Fibroblast of gingiva (primary cell): ENCODE measurements at regions not wholly inside any gene's neighbourhood (a gene's known extent, or its start where the extent isn't known, plus 50 kb on each side); places are given as distances from the start of the nearest gene placed in this dataset.
"Not testable (repeated sequence)": the region's sequence is repeated elsewhere in the genome, so short reads cannot be mapped to it uniquely, and the experiment has no call there.

Source experiments
- DNase-seq: peaks from one replicate; pipeline ENCODE4 v3.0.0-alpha.2; 2011; ENCODE audit warnings: low read depth

DNA sequence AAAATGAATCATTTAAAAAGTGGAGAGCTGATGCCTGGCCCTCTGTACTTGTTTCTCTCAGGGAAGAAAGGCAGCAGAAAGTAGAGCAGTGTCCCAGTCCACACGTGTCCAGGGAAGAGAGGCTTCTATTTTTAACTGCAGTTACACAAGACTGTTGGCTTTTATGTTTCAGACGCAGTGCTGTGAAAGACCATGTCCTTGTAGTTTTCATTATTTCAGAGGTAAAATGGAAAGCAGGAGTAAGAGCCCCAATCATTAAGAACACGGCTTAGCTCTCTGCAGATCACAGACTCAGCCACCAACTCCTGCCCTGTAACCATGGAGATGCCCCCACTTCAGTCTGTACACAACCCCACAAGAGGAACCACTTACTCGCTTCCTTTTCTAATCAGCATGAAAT lies 336.3 kb downstream of the DAD1 start:
- DNase-seq, result no peak

DNA sequence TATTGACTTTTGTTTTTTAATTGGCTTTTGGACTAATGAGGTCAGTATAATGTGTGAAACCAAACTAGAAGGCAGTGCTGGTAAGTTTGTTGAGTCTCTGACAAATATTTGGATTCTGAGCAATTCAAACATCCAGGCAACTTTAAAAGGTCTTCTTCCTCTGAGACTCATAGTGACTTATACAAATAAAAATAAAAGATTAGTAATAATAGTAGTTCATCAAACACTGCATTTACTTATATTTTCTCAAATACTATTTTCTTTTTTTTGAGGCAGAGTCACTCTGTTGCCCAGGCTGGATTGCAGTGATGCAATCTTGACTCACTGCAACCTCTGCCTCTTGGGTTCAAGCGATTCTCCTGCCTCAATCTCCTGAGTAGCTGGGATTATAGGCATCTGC lies 337.9 kb downstream of the DAD1 start:
- DNase-seq, result no peak

DNA sequence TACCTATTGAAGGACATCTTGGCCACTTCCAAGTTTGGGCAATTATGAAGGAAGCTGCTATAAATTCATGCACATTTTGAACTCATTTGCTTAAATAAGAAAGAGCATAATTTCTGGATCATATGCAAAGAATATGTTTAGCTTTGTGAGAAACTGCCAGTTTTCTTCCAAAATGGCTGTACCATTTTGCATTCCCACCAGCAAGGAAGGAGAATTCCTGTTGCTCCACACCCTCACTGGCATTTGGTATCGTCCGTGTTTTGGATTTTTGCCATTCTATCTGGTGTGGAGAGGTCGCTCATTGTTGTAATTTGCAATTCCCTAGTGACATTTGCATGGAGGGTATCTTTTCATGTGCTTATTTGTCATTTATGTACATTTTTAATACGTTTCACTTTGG lies 339.3 kb downstream of the DAD1 start:
- no peak for DNase-seq

DNA sequence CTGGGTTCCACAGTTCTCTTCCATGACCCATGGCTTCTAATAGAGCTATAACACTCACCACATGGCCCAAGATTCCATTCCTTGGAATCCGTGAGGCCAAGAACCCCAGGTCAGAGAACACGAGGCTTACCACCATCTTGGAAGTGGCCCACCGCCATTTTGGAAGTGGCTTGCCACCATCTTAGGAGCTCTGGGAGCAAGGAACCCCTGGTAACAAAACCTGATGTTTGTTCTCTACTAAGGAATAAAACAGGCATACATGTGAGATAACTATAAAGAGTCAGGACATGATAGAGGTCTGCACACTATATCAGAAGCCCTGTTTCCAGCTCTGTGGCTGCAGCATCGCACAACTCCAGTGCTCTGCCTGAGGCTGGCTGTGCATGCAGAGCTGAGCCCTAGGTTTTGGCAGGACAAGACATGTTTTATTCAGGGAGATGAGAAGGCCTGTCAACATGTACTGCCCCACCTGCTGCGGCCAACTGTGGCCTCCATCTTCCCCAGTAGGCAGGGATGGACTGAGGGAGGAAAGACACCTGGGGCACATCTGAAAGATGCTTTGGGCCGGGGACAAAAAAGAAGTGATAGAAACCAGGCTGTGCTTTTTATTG lies 344.9 kb downstream of the DAD1 start:
- no peak for DNase-seq

DNA sequence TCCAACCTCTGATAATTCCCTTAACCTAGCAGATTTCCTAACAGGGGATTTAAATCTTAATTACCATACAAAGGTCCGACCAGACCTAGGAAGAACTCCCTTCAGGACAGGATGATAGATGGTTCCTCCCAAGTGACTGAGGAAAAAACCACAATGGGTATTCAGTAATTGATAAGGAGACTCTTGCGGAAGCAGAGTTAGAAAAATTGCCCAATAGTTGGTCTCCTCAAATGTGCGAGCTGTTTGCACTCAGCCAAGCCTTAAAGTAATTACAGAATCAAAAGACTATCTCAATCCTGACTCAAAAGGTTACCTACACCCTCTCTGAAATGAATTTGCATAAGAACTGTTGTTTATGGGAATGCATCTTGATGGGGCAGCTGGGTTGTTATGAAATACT lies 350.7 kb downstream of the DAD1 start:
- not testable (repeated sequence) for DNase-seq

DNA sequence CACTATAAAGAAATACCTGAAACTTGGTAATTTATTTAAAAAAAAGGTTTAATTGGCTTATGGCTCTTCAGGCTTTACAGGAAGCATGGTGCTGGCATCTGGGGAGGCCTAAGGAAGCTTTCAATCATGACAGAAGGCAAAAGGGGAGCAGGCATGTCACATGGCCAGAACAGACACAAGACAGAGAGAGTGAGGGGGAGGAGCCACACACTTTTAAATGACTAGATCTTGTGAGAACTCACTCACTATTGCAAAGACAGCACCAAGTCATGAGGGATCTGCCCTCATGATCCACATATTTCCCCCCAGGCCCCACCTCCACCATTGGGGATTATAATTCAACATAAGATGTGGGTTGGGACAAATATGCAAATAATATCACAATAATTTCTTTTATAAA lies 355.6 kb downstream of the DAD1 start:
- no peak for DNase-seq

DNA sequence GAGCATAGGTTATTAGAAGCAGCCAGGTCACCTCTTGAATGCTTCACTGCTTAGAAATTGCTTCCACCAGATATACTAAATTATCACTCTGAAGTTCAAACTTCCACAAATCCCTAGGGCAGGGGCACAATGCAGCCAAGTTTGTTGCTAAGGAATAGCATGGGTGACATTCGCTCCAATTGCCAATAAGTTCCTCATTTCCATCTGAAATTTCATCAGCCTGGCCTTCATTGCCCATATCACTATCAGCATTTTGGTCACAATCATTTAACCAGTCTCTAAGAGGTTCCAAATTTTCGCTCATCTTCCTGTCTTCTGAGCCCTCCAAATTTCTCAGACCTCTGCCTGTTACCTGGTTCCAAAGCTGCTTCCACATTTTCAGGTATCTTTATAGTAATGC lies 356.1 kb downstream of the DAD1 start:
- DNase-seq, result no peak

DNA sequence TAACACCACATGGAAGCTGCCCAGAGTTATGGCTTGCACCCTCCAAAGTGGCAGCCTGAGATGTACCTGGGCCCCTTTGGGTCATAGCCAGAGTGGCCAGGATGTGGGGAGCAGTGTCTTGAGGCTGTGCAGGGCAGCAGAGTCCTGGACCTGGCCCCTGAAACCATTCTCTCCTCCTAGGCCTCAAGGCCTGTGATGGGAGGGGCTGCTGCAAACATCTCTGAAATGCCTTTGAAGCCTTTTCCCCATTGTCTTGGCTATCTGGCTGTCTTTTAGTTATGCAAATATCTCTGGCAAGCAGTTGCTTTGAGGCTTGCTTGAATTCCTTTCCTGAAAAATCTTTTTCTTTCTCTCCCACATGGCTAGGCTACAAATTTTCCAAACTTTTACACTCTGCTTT lies 356.5 kb downstream of the DAD1 start:
- no peak for DNase-seq

DNA sequence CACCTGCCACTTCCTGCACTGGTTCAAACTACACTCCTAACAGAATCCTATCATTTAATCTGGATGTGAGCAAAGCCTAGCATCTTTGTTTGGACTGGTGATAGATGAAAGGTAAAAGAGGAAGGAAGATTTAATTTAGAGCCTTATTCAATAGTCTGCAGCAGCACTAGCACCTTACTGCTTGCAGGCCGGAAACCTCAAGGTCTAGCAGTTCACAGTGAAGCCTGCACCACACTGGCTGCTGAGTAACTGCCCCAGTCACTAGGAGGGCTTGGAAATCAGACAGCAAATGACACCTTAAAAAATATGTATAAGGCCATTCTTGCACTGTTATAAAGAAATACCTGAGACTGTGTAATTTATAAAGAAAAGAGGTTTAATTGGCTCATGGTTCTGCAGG lies 358.0 kb downstream of the DAD1 start:
- DNase-seq, result no peak

DNA sequence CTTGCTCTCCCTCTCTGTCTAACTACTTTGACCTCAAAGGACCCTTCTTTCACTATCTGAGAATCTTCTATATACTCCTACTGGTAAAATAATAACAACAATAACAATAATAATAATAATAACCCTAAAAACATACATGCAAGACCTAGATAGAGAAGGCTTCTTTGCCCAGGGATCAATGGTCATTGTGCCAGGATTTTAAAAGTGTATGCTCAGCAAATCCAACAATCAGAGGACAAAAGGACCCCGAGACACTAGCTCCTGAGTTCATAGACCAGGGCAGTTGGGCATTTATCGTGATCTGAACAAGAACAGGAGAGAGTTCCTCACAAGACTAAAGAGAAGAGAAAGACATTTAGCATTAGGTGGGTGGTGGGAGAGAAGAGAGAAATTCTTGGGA lies 358.5 kb downstream of the DAD1 start:
- no peak for DNase-seq

DNA sequence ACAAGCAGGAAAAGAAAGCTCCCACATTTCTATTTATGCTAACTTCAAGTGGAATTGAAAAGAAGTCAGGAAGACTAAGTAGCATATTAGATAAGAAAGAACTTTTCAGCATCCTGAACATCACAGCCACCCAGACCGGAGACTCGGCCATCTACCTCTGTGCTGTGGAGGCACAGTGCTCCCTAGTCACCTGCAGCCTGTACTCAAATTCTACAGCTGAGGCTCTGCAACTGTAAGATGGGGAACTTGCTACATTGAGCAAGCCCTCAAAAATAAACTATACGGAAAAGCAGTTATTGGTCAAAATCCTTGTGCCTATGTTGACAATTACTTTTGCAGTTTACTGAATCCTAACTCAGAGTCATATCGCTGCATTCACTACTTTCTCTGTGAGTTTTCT lies 361.9 kb downstream of the DAD1 start:
- DNase-seq, result no peak

DNA sequence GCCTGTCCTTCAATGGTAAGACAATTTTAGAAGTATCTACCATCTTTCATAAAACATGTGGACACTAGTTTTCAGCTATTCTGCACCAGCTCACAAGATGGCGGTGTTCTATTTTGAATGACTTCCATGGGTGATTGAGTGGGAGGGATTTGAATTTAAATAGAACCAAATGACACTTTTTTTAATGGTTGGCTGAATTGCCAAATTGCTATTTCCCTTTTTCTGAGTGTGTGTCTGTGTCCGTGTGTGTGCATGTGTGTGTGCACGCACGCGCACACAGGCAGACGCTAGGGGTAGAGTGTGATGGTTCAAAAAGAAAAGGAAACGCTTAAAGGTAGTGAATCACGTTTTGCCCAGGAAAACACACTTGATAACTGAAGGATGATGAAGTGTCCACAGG lies 362.6 kb downstream of the DAD1 start:
- no peak for DNase-seq

DNA sequence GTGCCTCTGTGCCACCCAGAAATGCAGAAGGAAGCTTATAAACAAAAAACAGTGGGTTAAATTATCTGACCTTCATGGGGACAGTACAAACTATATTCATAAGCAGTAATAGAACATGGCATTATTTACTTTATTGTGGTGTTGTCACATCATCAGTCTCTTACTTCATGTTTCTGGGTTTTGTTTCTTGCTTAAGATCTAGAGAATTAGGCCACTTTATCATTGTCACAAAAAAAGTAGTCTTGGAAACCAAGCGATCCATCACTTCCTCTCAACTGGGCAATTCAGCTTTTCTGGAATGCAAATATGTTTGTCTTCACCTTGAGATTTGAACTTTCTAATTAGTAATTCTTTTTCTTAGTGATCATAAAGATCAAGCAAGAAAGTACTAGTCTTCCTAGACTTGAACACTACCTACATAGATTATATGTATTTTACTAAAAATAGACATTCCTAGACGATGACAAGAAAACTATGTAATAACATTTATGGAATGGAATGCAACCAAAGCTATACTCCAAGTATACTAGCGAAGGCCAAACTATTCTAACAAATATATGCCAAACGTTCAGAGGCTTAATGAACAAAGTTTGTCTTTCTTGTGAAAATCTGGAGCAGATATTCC lies 363.4 kb downstream of the DAD1 start:
- no peak for DNase-seq

DNA sequence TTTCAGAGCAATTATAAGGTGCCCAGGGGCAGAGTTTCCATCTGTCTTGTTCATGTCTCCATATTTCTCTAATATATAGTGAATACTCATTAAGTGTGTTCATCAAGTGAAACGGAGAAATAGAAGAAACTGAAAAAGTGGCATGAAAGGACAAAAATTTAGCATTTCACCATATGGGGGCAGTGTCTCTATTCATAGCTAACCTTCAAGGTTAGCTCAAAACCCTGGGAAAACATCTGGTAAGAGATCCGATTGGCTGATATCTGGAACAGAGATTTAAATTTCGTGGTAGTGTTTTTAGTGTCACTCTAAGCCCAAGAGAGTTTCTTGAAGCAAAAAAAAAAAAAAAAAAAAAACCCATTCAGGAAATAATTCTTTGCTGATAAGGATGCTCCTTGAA lies 367.5 kb downstream of the DAD1 start:
- DNase-seq, result no peak

DNA sequence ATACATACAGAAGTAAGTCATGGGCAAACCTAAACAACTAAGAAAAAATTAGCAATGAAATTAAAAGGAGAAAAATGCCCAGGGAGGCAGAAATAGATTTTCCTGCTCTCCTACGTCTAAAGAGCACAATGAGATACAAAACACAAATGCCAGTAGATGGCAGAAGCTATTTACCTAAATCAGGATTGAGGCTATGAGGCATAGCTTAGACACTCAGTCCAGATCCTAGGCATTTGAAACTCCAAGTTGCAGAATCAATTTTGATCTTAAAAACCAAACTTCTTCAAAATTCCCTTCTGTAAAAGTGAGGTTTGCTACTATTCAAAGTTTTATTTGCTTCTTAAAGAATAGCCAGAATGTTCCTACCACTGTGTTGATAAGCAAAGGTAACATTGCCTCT lies 368.6 kb downstream of the DAD1 start:
- no peak for DNase-seq

DNA sequence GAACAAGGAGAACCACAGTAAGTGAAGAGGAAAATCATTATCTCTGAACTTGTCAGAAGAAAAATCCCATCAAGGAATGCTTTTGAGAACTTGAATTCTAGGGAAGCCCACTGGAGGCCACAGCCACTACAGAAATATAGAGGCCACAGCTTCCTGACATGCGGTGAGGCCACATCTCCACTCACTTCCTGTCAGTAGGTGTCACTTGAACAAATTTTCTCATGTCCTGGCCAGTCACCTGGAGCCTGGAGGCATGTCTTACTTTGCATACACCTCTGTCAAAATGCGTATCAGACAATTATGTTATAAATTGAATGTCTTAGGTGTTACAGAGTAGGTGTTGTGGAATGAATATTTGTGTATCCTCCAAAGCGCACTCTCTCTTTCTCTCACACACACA lies 370.3 kb downstream of the DAD1 start:
- no peak for DNase-seq

DNA sequence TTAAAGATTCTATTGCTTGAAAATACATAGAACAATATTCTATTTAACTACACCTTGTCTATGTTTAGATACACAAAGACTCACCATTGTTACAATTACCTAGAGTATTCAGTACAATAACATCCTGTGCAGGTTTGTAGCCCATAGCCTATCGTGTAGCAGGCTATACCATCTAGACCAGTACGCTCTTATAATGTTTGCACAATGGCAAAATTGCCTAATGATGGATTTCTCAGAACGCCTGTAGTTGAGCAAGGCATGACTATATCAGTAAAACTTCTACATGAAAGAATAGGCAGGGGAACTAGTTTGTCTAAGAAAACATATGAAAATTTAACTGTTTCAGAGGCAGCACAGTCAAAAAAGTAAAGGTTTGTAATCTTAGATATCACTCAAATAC lies 375.9 kb downstream of the DAD1 start:
- no peak for DNase-seq

DNA sequence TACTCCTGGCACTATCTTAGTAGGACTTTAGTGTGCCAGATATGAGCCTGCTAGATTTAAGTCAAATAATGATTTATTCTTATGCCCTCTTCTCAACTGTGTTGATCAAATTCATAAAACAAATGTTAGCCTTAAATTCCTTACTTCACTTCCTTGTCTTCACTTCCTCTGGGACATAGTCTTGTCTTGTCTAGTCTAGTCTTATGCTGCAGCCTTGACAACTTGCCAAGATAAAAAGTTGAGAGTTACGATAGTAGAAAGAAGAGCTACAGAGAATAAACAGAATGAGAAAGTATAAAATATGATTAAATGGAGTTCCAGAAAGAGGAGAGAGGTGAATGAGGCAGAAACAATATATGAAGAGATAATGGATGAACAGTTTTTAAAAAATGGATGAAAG lies 378.1 kb downstream of the DAD1 start:
- DNase-seq, result no peak

DNA sequence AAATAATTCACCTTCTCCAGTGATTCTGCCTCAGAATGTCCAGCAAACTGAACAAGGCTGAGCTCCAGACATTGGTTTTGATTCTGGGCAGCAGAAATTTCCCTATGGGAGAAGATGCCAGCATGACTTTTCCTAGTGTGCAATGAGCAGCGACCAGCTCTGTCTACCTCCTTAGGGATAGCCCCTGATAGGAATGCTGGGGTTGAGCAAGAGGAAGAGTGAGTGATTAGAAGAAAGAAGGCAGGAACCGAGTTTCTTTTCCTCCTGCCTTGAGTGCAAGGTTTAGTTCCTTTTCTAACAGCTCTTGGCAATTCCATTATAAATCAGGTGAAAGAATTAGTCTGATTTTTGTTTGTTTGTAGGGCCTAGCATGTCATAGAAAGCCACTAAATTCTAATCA lies 379.0 kb downstream of the DAD1 start:
- no peak for DNase-seq

DNA sequence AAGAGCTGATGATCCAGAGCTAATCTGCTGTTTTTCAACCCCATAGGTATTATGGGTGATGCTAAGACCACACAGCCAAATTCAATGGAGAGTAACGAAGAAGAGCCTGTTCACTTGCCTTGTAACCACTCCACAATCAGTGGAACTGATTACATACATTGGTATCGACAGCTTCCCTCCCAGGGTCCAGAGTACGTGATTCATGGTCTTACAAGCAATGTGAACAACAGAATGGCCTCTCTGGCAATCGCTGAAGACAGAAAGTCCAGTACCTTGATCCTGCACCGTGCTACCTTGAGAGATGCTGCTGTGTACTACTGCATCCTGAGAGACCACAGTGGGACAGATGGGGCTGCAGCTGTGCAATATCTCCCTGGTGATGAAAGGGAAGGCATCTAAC lies 386.0 kb downstream of the DAD1 start:
- no peak for DNase-seq

DNA sequence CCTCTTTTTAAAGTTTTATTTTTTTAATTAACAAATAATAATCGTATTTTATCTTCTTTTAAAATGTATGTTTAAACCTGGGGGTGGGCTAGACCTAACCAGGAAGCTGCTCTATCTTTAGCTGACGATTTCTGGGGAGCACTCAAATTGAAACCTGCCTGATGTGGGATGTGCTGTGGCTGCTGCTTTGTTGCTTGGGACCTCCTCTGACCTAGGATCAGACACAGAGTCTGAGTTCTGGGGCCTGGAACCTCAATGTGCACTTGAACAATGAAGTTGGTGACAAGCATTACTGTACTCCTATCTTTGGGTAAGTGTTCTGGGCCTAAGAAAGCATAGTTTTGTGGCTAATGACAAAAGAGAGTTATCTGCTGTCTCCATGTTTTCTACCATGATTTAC lies 386.7 kb downstream of the DAD1 start:
- no peak for DNase-seq

DNA sequence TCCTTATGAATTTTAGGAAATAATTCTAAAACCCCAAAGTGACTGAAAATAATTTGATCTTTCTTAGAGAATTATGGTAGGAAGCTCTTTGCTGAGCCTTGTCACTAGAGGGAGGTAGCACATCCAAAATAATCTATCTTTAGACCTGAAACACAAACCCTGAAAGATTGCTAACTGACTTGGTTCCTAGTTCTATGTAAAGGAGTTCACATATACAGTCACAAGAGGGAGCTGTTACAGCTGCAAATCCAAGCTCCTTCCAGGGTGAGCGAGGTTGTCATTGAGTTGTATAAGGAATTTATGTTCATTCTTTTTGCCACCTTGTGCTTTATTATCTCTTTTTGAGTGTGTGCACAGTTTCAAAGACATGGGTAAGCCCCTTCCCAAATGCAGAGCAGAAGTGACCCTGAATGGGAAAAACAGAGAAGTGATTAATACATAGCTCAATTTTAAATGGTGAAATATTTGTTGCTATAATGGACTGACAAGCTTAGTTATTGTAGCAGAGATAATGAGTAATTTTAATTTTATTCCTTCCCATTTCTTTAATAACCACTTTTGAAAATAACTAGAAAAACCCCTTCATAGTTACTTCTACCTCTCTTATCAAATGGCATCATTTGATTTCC lies 387.9 kb downstream of the DAD1 start:
- no peak for DNase-seq

DNA sequence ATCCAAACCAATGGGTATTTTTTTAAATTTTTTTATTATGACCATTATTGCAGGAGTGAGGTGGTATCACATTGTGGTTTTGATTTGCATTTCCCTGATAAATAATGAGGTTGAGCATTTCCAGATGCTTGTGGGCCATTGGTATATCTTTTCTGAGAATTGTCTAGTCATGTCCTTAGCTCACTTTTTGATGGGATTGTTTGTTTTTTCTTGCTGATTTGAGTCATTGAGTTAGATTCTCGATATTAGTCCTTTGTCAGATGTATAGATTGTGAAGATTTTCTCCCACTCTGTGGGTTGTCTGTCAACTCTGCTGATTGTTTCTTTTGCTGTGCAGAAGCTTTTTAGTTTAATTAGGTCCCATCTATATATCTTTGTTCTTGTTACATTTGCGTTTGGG lies 388.9 kb downstream of the DAD1 start:
- not testable (repeated sequence) for DNase-seq

DNA sequence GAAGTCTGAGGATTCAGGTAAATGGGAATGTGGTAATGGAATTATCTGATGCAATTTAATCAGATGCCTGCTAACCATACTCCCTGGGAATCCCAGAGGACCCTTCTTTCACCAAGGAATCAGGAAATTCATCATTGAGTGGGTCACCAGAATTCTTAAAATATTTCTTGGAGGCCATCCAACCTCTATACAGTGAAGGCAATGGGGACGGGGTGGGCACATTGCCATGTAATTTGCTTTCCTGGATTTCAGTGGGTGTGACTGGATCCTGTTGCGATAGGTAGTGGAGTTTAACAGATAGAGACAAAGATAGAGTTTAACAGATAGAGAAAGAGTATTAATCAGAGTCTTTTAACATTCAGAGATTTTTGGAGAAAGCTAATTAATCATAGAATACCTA lies 394.4 kb downstream of the DAD1 start:
- no peak for DNase-seq
